Upper lobe of left lung (tissue), 4 donors: ENCODE measurements at regions not wholly inside any gene's neighbourhood (a gene's known extent, or its start where the extent isn't known, plus 50 kb on each side); places are given as distances from the start of the nearest gene placed in this dataset.

Experiments used
- POLR2A ChIP-seq, 4 donors: fragments of 450-650 bp; IDR thresholded peaks; one replicate each; pipeline ENCODE4 v1.5.1; 2016 to 2017; ENCODE audit warnings: antibody characterized with exemption in 4 of 4, mild to moderate bottlenecking in 2 of 4
- POLR2AphosphoS5 ChIP-seq, 2 donors: sonication (generic); formaldehyde crosslinking; IDR thresholded peaks; one replicate each; pipeline ENCODE4 v1.5.1; 2017; ENCODE audit warnings: antibody characterized with exemption in 2 of 2
- TF ChIP-seq, protein P1 (sequence below), 6 experiments: fragments of 450-650 bp in 4 of 6; fragments of 200-600 bp in 2 of 6; sonication (generic) in 2 of 6; IDR thresholded peaks; one replicate each; pipeline ENCODE4 v1.5.1; 2016 to 2019; ENCODE audit warnings: antibody characterized with exemption in 6 of 6

DNA sequence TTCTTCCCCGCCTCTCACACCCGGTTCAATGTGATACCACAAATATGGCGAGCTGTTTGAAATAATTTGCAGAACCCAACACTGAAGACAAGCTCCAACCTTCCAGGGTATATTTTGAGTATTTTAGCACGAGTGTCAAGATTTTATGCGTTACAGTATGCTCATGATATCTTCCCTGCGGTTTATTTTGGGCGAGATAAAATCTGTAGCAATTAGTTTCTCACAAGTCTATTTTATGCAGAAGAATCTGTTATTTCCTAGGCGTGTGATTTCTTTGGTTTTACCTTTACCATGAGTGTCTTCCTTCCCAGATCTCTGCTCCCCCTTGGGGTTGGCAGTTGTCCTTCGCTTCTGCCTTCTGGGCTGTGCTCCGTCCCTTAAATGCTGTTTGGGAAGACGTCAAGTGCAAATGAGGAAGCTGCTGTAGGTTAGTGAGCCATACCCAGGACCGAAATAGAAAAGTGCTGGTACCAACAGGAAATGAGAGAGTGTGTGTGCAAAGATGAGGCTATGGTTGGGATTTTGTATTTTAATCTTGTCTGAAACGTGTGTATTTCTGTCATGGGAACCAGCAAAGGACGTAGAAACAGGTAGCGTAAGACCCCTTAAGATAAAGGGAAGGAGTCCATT is 299.8 kb downstream of the KLF6 start:
- TF ChIP-seq POLR2A (IDR thresholded peaks at IDR 0.05) (no peak), POLR2AphosphoS5 (IDR thresholded peaks at IDR 0.05) (no peak)
- TF ChIP-seq, protein P1, sequence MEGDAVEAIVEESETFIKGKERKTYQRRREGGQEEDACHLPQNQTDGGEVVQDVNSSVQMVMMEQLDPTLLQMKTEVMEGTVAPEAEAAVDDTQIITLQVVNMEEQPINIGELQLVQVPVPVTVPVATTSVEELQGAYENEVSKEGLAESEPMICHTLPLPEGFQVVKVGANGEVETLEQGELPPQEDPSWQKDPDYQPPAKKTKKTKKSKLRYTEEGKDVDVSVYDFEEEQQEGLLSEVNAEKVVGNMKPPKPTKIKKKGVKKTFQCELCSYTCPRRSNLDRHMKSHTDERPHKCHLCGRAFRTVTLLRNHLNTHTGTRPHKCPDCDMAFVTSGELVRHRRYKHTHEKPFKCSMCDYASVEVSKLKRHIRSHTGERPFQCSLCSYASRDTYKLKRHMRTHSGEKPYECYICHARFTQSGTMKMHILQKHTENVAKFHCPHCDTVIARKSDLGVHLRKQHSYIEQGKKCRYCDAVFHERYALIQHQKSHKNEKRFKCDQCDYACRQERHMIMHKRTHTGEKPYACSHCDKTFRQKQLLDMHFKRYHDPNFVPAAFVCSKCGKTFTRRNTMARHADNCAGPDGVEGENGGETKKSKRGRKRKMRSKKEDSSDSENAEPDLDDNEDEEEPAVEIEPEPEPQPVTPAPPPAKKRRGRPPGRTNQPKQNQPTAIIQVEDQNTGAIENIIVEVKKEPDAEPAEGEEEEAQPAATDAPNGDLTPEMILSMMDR (IDR thresholded peaks at IDR 0.05), result no peak
